ENCODE measurements at regions not wholly inside any gene's neighbourhood (a gene's known extent, or its start where the extent isn't known, plus 50 kb on each side); places are given as distances from the start of the nearest gene placed in this dataset.

DNA sequence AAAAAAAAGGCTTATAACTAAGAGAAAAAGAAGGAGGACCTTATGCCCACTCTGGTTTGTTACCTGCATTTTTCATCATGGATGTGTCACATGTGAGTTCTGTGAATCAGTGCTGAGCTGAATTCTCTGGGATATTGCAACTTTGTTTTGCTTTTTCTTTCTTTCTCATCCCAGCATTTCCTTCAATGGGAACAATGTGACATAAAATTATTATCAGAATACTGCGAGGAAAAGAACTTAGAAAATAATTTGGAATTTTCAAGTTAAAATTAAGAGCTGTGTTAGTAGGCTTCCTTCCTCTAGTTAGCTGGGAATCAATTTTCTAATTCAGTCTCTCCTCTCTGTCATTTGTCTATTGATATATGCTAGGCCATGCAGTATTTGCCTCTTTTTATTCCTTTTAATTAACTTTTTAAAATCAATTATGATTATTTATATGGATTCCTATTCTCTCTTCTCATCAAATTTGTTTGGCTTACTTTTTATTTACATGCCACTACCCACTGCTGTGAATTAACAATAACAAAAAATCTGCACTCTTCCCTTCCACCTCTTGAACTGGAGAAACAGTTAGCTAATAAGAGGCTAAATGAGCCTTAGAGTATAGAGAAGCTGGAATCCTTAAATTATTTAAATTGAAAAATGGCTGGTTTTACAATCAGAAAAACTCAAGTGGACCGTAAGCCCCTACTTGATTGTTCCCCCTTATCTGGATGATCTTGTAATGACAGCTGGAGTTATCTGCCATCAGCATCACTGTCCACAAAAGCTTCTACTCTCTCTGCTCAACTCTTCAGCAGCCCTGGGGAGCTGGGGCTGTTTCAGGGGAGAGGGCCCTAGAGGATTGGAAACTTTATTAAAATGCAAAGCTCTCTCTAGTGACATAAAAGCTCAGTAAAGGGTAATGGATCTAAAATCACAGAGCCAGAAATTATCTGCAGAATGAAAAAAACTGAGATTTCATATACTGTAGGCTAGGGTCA, 95.3 kb upstream of the SOX2 start:
- Mint-ChIP-seq H3K4me3 (ENCODE audit: unreplicated experiment) (no peak overlapping the region), H3K36me3 (ENCODE audit: unreplicated experiment) (no peaks in the 10 kb centered on the region), H3K27me3 (ENCODE audit: unreplicated experiment) (peaks cover 6% of the 10 kb centered on the region), H3K27ac (ENCODE audit: unreplicated experiment) (no peak overlapping the region), H3K9me3 (ENCODE audit: unreplicated experiment) (no peaks in the 10 kb centered on the region), H3K4me1 (ENCODE audit: unreplicated experiment) (no peaks in the 10 kb centered on the region)
- TF ChIP-seq, protein P1, sequence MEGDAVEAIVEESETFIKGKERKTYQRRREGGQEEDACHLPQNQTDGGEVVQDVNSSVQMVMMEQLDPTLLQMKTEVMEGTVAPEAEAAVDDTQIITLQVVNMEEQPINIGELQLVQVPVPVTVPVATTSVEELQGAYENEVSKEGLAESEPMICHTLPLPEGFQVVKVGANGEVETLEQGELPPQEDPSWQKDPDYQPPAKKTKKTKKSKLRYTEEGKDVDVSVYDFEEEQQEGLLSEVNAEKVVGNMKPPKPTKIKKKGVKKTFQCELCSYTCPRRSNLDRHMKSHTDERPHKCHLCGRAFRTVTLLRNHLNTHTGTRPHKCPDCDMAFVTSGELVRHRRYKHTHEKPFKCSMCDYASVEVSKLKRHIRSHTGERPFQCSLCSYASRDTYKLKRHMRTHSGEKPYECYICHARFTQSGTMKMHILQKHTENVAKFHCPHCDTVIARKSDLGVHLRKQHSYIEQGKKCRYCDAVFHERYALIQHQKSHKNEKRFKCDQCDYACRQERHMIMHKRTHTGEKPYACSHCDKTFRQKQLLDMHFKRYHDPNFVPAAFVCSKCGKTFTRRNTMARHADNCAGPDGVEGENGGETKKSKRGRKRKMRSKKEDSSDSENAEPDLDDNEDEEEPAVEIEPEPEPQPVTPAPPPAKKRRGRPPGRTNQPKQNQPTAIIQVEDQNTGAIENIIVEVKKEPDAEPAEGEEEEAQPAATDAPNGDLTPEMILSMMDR (IDR thresholded peaks at IDR 0.05): no peak
- DNase-seq (ENCODE audit: extremely low spot score, unreplicated experiment): no peak

DNA sequence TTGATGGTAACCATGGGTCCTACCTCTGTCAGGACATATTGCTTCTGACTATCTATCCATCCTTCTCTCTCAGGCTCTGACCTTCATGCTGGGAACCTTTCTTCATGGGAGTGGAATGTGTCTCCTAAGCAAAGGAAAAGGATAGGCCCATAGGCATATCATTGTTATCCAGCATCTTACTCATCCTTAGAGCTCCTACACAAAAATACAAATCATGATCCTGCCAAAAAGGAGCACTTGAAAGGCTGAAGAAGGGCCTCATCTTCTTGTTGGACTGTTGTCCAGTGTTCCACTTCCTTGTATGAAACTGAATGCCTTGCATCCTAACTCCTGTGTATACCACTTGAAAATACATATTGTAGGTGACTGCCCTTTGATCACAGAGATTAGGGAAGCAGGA, 96.1 kb upstream of the SOX2 start:
- TF ChIP-seq, protein P1 (IDR thresholded peaks at IDR 0.05): no peak
- H3K4me1 Mint-ChIP-seq (ENCODE audit: unreplicated experiment): no peaks in the 10 kb centered on the region
- peaks cover 6% of the 10 kb centered on the region for H3K27me3 Mint-ChIP-seq (ENCODE audit: unreplicated experiment)
- no peak for DNase-seq (ENCODE audit: extremely low spot score, unreplicated experiment)
- H3K36me3 Mint-ChIP-seq (ENCODE audit: unreplicated experiment): no peaks in the 10 kb centered on the region
- H3K27ac Mint-ChIP-seq (ENCODE audit: unreplicated experiment): no peak overlapping the region
- no peaks in the 10 kb centered on the region for H3K9me3 Mint-ChIP-seq (ENCODE audit: unreplicated experiment)
- no peak overlapping the region for H3K4me3 Mint-ChIP-seq (ENCODE audit: unreplicated experiment)

GRCh38 chr3:181614878-181615277, 96.8 kb upstream of the SOX2 start:
- no peak overlapping the region for H3K27ac Mint-ChIP-seq (ENCODE audit: unreplicated experiment)
- no peaks in the 10 kb centered on the region for H3K9me3 Mint-ChIP-seq (ENCODE audit: unreplicated experiment)
- H3K27me3 Mint-ChIP-seq (ENCODE audit: unreplicated experiment): peaks cover 6% of the 10 kb centered on the region
- H3K4me1 Mint-ChIP-seq (ENCODE audit: unreplicated experiment): no peaks in the 10 kb centered on the region
- TF ChIP-seq, protein P1 (IDR thresholded peaks at IDR 0.05): no peak
- no peaks in the 10 kb centered on the region for H3K36me3 Mint-ChIP-seq (ENCODE audit: unreplicated experiment)
- no peak for DNase-seq (ENCODE audit: extremely low spot score, unreplicated experiment)
- H3K4me3 Mint-ChIP-seq (ENCODE audit: unreplicated experiment): no peak overlapping the region

DNA sequence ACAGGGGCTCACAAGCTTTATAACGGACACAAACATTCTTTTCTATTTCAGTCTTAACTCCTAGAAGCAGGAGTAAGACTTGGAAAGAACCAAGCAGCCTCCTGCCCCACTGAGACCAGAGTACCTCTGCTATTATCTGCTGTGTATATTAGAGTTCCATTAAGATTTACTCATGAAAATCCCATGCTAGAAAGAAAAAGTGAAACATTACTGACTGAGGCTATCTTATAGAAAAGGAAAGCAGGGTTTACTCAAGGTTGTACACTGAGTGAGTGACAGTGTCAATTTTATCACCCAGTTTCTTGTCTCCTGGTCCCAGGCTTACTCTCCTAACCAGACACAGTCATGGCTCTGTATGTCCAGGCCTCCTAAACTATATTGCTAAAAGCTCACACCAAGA, 97.9 kb upstream of the SOX2 start:
- H3K36me3 Mint-ChIP-seq (ENCODE audit: unreplicated experiment): no peaks in the 10 kb centered on the region
- H3K9me3 Mint-ChIP-seq (ENCODE audit: unreplicated experiment): no peaks in the 10 kb centered on the region
- no peak for DNase-seq (ENCODE audit: extremely low spot score, unreplicated experiment)
- H3K4me3 Mint-ChIP-seq (ENCODE audit: unreplicated experiment): no peak overlapping the region
- peaks cover 6% of the 10 kb centered on the region for H3K27me3 Mint-ChIP-seq (ENCODE audit: unreplicated experiment)
- H3K4me1 Mint-ChIP-seq (ENCODE audit: unreplicated experiment): no peaks in the 10 kb centered on the region
- TF ChIP-seq, protein P1 (IDR thresholded peaks at IDR 0.05): no peak
- H3K27ac Mint-ChIP-seq (ENCODE audit: unreplicated experiment): no peak overlapping the region

- Mint-ChIP-seq H3K27ac (ENCODE audit: unreplicated experiment) (no peak overlapping the region), H3K27me3 (ENCODE audit: unreplicated experiment) (peaks cover 6% of the 10 kb centered on the region), H3K9me3 (ENCODE audit: unreplicated experiment) (no peaks in the 10 kb centered on the region), H3K4me3 (ENCODE audit: unreplicated experiment) (no peak overlapping the region), H3K36me3 (ENCODE audit: unreplicated experiment) (no peaks in the 10 kb centered on the region), H3K4me1 (ENCODE audit: unreplicated experiment) (no peaks in the 10 kb centered on the region)
- no peak for DNase-seq (ENCODE audit: extremely low spot score, unreplicated experiment)
- TF ChIP-seq, protein P1 (IDR thresholded peaks at IDR 0.05): no peak
These were observed 98.5 kb upstream of the SOX2 start for GRCh38 chr3:181613191-181613590.

All from osteocyte (in vitro differentiated cells).